GM12872 (cell line): ENCODE measurements at regions not wholly inside any gene's neighbourhood (a gene's known extent, or its start where the extent isn't known, plus 50 kb on each side); places are given as distances from the start of the nearest gene placed in this dataset.
A peak's percentile ranks its signal among the peaks of the same experiment; 100 is the strongest.

Experiments
- TF ChIP-seq, protein P1 (sequence below): IDR thresholded peaks from 3 replicates; pipeline ENCODE4 v1.5.1; 2011; ENCODE audit warnings: low read depth, mild to moderate bottlenecking, low read length, moderate library complexity; ENCODE audit not compliant: insufficient read depth

DNA sequence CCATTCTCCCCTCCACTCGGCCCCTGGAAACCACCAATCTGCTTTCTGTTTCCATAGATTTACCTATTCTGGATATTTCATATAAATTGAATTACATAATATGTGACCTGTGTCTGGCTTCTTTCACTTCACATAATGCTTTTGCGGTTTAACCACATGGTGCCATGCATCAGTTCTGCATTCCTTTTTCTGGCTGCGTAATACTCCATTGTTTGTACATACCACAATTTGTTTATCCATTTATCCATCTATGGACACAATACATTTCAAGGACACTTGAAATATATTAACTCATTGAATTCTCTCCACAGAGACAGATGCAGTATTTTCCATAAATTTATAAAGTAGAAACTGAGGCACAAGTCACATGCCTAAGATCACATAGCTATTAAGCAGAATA, 110.3 kb upstream of the ETV6 start:
- TF ChIP-seq, protein P1, sequence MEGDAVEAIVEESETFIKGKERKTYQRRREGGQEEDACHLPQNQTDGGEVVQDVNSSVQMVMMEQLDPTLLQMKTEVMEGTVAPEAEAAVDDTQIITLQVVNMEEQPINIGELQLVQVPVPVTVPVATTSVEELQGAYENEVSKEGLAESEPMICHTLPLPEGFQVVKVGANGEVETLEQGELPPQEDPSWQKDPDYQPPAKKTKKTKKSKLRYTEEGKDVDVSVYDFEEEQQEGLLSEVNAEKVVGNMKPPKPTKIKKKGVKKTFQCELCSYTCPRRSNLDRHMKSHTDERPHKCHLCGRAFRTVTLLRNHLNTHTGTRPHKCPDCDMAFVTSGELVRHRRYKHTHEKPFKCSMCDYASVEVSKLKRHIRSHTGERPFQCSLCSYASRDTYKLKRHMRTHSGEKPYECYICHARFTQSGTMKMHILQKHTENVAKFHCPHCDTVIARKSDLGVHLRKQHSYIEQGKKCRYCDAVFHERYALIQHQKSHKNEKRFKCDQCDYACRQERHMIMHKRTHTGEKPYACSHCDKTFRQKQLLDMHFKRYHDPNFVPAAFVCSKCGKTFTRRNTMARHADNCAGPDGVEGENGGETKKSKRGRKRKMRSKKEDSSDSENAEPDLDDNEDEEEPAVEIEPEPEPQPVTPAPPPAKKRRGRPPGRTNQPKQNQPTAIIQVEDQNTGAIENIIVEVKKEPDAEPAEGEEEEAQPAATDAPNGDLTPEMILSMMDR, result no peak

DNA sequence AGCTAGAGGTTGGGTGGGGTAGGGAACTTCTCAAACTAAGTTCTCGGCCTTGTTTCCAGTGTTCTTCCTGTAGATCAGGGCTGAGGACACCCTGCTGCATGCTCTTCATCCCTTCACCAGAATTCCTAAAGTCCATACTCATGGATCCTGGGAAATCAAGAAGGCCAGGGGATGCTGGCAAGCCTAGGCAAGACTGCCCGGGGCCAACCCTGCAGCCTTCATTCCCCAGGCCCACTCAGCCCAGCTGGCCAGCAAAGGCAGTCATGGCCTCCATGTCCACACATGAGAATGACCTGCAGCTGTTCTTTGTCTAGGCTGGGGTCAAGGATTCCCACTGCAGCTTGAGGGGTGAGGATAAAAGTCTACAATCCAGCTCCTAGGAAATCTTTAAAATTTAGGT, 109.3 kb upstream of the ETV6 start:
- TF ChIP-seq, protein P1, result no peak

DNA sequence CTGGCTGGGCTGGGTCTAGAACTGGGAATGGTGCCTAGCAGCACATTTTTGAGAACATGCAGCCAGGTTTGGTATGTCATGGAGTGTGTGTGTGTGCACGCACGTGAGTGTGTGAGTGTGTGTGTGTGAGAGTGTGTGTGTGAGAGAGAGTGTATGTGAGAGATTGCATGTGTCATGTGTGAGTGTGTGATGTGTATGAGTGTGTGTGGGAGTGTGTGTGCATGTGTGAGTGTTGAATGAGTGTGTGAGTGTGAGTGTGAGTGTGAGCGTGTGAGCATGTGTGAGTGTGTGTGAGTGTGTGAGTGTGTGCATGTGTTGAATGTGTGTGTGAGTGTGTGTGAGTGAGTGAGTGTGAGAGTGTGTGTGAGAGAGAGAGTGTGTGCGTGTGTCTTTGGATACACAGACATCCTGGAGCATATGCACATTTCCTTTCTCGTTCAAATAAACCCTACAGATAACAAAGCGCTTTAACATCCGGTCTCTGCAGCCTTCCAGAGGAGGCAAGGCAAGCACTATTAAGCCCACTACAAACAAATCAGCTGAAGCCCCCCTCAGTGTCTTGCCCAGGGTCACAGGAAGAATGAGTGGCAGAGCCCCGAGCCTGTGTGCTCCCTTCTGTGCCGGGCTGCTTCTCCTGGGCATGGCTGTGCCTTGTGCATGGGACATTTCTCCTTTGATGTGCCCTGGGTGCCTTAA, 108.7 kb upstream of the ETV6 start:
- TF ChIP-seq, protein P1, result no peak

DNA sequence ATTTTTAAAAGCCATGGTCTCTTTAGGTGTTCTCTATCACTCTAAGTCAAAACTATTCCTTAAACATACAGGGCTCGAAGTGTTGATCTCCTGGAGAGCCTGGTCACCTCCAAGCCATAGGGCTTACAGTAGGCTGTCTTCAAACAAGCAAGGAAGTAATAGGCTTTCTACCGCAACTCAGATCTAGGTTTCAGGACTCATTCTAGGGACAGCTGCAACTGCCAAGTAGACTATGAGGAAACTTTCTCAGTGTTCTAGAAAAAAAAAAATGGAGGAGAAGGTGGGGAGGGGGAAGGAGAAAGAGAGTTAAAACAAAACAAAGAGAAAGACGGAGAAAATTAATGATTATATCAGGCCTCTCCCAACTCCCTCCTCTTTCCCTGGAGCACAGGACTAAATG, 106.9 kb upstream of the ETV6 start:
- TF ChIP-seq, protein P1, result no peak

DNA sequence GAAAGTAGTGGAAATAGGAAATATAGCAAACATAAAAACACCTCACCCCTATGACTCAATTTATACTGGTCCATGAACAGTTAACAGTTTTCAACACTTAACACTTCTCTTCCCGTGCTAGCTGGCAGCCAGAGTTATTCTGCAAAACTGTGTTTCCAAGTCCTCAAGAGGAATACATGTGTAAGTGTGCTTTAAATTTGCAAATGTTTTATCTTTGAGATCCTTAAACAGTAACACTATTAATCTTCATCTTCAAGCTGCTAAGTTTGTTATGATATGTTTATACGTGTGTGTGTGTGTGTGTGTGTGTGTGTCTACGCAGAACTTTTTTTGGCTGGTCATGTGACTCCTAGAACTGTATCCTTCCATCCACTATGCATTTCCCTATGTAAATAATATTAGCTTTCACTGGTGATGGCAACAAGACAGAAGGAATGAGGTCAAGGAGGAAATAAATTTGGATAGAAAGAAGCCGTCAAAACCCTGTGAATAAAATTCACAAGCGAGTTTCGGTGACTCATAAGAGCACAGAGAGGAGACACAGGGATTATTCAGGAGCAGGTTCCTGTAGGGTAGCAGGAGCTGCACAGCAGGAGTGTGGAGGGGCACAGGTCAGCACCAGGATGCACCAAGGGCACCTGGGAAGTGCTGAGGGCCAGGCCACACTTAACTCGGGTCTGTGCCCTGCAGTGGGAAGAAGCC, 105.9 kb upstream of the ETV6 start:
- TF ChIP-seq, protein P1, result no peak

DNA sequence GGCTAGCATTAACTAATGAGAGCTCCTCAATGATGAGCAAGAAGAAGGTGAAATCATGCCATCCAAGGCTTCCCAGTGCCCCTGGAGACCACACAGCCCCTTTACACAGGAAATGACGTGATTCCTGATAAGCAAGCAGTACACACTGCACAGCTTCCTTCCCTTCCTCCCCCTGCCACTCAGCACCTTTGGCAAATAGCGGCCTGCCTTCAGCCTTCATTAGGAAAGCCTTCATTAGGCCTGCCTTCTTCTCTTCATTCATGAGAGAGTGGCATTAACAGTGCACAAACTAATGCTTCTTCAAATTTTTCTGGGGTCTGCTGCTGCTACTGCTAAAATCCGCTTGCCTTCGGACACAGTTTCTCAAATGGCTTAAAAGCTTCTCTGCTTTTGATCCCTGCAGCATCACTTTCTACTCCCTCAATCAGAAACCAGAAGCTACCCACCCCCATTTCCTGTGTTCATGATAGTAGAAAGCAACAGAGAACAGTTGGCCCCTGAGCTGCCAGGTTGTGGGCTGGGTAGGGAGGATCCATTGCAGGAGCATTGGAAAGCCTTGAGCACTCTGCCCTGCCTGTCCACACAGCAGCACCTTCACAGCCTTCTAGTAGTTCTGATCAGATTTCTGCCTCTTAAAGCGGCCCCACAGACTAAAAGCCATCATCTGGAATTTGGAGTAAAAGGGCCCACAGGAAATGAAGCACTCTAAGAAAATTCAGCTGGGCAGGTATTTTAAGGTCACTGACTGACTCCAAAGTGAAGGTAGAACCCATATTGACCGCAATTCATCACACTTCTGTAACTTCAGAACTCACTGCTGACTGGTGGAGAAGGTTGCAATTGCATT, 103.8 kb upstream of the ETV6 start:
- TF ChIP-seq, protein P1, result peak; percentile 22; the same call in 1 of the 3 replicates

DNA sequence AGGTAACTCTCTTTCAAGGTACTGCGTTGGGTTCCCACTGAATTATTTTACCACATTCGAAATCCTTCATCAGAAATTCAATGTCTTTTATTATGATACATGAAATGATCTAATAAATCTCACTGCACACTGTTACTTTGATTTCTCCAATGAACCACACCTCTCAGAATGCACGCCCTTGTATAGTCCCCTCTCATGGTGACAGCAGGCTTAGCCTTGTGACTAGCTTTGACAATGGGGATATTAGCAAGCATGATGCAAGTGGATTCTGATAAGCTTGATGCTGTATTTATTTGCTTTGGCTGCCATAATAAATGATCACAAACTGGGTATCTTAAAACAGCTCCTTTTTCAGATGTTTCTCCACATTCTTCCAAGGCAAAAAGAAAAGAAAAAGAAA, 100.4 kb upstream of the ETV6 start:
- TF ChIP-seq, protein P1, result no peak
